A549 (cell line): ENCODE measurements at regions not wholly inside any gene's neighbourhood (a gene's known extent, or its start where the extent isn't known, plus 50 kb on each side); places are given as distances from the start of the nearest gene placed in this dataset.

Experiments
- ATAC-seq, 2 experiments: fragments of 200-7000 bp in 1 of 2; fragments of >200 bp in 1 of 2; cut with Nextera tagmentation in 1 of 2; cut with Tn5 transposase in 1 of 2; 3 replicates each; pipeline versions ENCODE4 v1.8.0 to v1.9.1; 2018 to 2020; ENCODE audit warnings: mild to moderate bottlenecking in 1 of 2, moderate library complexity in 1 of 2
- CTCF ChIA-PET: fragments of 300-600 bp; sonication (Branson Sonifier 250); formaldehyde crosslinking; extraction: SDS; loops from one replicate; lab custom pipeline; 2021; ENCODE audit warnings: antibody characterized with exemption, inconsistent platforms; lab: Yijun Ruan, JAX
- POLR2A ChIA-PET: fragments of 350-600 bp; formaldehyde crosslinking; extraction: SDS; loops from one replicate; lab custom pipeline; 2021; ENCODE audit warnings: antibody characterized with exemption, inconsistent platforms; lab: Yijun Ruan, JAX
- DNase-seq, 2 experiments: peaks; one replicate each; pipeline versions ENCODE4 v3.0.0 to v3.0.0-alpha.2; 2011 to 2016; ENCODE audit warnings: low read depth in 1 of 2, low spot score in 1 of 2
- FAIRE-seq: peaks from 2 replicates; lab custom pipeline; 2011; peaks lifted over from hg19 to GRCh38; lab: Jason Lieb, UNC
- H3K27ac ChIP-seq, 2 experiments: fragments of >200 bp; sonication (Bioruptor Twin); formaldehyde crosslinking; 3 replicates each; pipeline ENCODE4 v1.5.1; 2016 to 2017
- H3K4me1 ChIP-seq: fragments of >200 bp; sonication (Bioruptor Twin); formaldehyde crosslinking; 3 replicates; pipeline ENCODE4 v1.6.1; 2016
- H3K4me2 ChIP-seq: fragments of >200 bp; sonication (Bioruptor Twin); formaldehyde crosslinking; 3 replicates; pipeline ENCODE4 v1.6.1; 2016
- H3K4me3 ChIP-seq: fragments of >200 bp; sonication (Bioruptor Twin); formaldehyde crosslinking; 3 replicates; pipeline ENCODE4 v1.5.1; 2016
- H3K9me3 ChIP-seq: fragments of >200 bp; sonication (Bioruptor Twin); formaldehyde crosslinking; 3 replicates; pipeline ENCODE4 v1.6.1; 2016
- ATOH8 ChIP-seq: fragments of 250-450 bp; sonication (Bioruptor Pico); IDR thresholded peaks from 2 replicates; pipeline ENCODE4 v1.5.0; 2020; ENCODE audit warnings: low read depth, mild to moderate bottlenecking, moderate library complexity
- BCL3 ChIP-seq: fragments of >200 bp; sonication (Bioruptor Twin); formaldehyde crosslinking; IDR thresholded peaks from 3 replicates; pipeline ENCODE4 v1.6.1; 2016
- CEBPB ChIP-seq, 2 experiments: fragments of >200 bp in 1 of 2; sonication (Bioruptor Twin) in 1 of 2; formaldehyde crosslinking in 1 of 2; IDR thresholded peaks; 2 replicates each; pipeline ENCODE4 v1.6.1; 2012 to 2016
- EHF ChIP-seq: fragments of 250-450 bp; sonication (Bioruptor Pico); IDR thresholded peaks from 2 replicates; pipeline ENCODE4 v1.5.0; 2020; ENCODE audit warnings: mild to moderate bottlenecking
- EHMT2 ChIP-seq: fragments of 200-600 bp; sonication (generic); IDR thresholded peaks from 2 replicates; pipeline ENCODE4 v1.6.1; 2016; ENCODE audit warnings: antibody characterized with exemption, low read depth, mild to moderate bottlenecking, moderate library complexity
- ELK1 ChIP-seq: fragments of 150-350 bp; IDR thresholded peaks from 2 replicates; pipeline ENCODE4 v1.6.1; 2014; ENCODE audit warnings: low read depth, mild to moderate bottlenecking, low read length
- ESRRA ChIP-seq: fragments of 150-350 bp; IDR thresholded peaks from 2 replicates; pipeline ENCODE4 v1.6.1; 2014; ENCODE audit warnings: mild to moderate bottlenecking, low read length, borderline replicate concordance
- FOSB ChIP-seq: fragments of 250-450 bp; sonication (Bioruptor Pico); IDR thresholded peaks from 2 replicates; pipeline ENCODE4 v1.5.0; 2020; ENCODE audit warnings: mild to moderate bottlenecking, moderate library complexity
- FOSL2 ChIP-seq, 2 experiments: fragments of 450-650 bp in 1 of 2; fragments of >200 bp in 1 of 2; sonication (Bioruptor Twin) in 1 of 2; formaldehyde crosslinking; IDR thresholded peaks; 2 replicates each; pipeline versions ENCODE4 v1.5.0 to v1.6.1; 2016 to 2020; ENCODE audit warnings: mild to moderate bottlenecking in 1 of 2, moderate library complexity in 1 of 2
- HES2 ChIP-seq: fragments of >200 bp; sonication (Bioruptor Twin); formaldehyde crosslinking; IDR thresholded peaks from 2 replicates; pipeline ENCODE4 v1.6.1; 2016
- JUNB ChIP-seq: fragments of >200 bp; sonication (Bioruptor Twin); formaldehyde crosslinking; IDR thresholded peaks from 2 replicates; pipeline ENCODE4 v1.6.1; 2016
- MAFK ChIP-seq: fragments of 450-650 bp; IDR thresholded peaks from 2 replicates; pipeline ENCODE4 v1.6.1; 2014; ENCODE audit not compliant: partially characterized antibody
- NFE2L2 ChIP-seq: fragments of 150-350 bp; conservative IDR thresholded peaks from 2 replicates; pipeline ENCODE4 v1.6.1; 2014; ENCODE audit warnings: low read length
- POLR2AphosphoS2 ChIP-seq: conservative IDR thresholded peaks from 2 replicates; pipeline ENCODE4 v1.6.1; 2012; ENCODE audit warnings: low read length, improper control_type of control experiment, inconsistent platforms
- RAD21 ChIP-seq, 2 experiments: fragments of >200 bp in 1 of 2; sonication (Bioruptor Twin) in 1 of 2; formaldehyde crosslinking in 1 of 2; IDR thresholded peaks in 1 of 2; conservative IDR thresholded peaks in 1 of 2; 2 replicates in 1 of 2; 3 replicates in 1 of 2; pipeline ENCODE4 v1.6.1; 2012 to 2018; ENCODE audit warnings: inconsistent platforms in 1 of 2
- RARB ChIP-seq: fragments of 250-450 bp; sonication (Bioruptor Pico); IDR thresholded peaks from 2 replicates; pipeline ENCODE4 v1.8.0; 2021; ENCODE audit warnings: mild to moderate bottlenecking, moderate library complexity
- RCOR1 ChIP-seq: fragments of 150-350 bp; IDR thresholded peaks from 2 replicates; pipeline ENCODE4 v1.6.1; 2014; ENCODE audit warnings: antibody characterized with exemption, low read length, low read depth
- REST ChIP-seq: fragments of 200-600 bp; sonication (generic); IDR thresholded peaks from 2 replicates; pipeline ENCODE4 v1.6.1; 2016; ENCODE audit warnings: antibody characterized with exemption, mild to moderate bottlenecking, moderate library complexity
- ZFP36 ChIP-seq: fragments of 450-650 bp; IDR thresholded peaks from 2 replicates; pipeline ENCODE4 v1.6.1; 2014; ENCODE audit warnings: borderline replicate concordance; ENCODE audit not compliant: partially characterized antibody
- WGBS: methylation state at CpG from one replicate; pipeline ENCODE4 v1.1.6; 2017; ENCODE audit errors: missing lambda C conversion rate; 5-methylcytosine and 5-hydroxymethylcytosine counted together

GRCh38 chr18:5759194-5759593 lies 136.1 kb downstream of the TMEM200C start:
- H3K9me3 ChIP-seq: no peaks in the 10 kb centered on the region
- POLR2A ChIA-PET: no interaction called here
- no peak for ATAC-seq
- DNase-seq: no peak
- no peak for FAIRE-seq
- CTCF ChIA-PET: no interaction called here
- no peak overlapping the region for H3K27ac ChIP-seq
- 4% methylated on average over 4 of the region's 4 CpGs for WGBS
- no peak overlapping the region for H3K4me3 ChIP-seq
- no peak overlapping the region for H3K4me2 ChIP-seq
- TF ChIP-seq JUNB (no peak), POLR2AphosphoS2 (no peak), ATOH8 (no peak), MAFK (no peak), FOSB (CRISPR knock-in tag) (no peak), RAD21 (conservative IDR thresholded peaks at IDR 0.05 in 1 of 2, IDR thresholded peaks at IDR 0.05 in 1 of 2) (no peak), REST (no peak), RCOR1 (no peak), ELK1 (no peak), CEBPB (IDR thresholded peaks at IDR 0.05) (no peak), NFE2L2 (no peak)
- no peaks in the 10 kb centered on the region for H3K4me1 ChIP-seq

- H3K4me1 ChIP-seq: no peaks in the 10 kb centered on the region
- FAIRE-seq (no peak), DNase-seq (no peak), ATAC-seq (no peak)
- no peaks in the 10 kb centered on the region for H3K9me3 ChIP-seq
- ChIA-PET POLR2A (no interaction called here), CTCF (interaction anchor here (0.7 kb wide), 1 partner anchor 16 kb away, joined by 3 read pairs; no protein-coding TSS in a partner anchor)
- no peak overlapping the region for H3K4me3 ChIP-seq
- H3K4me2 ChIP-seq: no peak overlapping the region
- WGBS: 32% methylated on average over 6 of the region's 6 CpGs
- TF ChIP-seq POLR2AphosphoS2: no peak
- no peak for TF ChIP-seq HES2
- no peak for TF ChIP-seq RCOR1
- TF ChIP-seq RARB: no peak
- TF ChIP-seq EHMT2: no peak
- no peak for TF ChIP-seq ESRRA
- H3K27ac ChIP-seq: no peak overlapping the region
Measured at GRCh38 chr18:5756823-5757222, 138.5 kb downstream of the TMEM200C start.

- ChIA-PET POLR2A (no interaction called here), CTCF (no interaction called here)
- H3K9me3 ChIP-seq: no peaks in the 10 kb centered on the region
- H3K27ac ChIP-seq: no peak overlapping the region
- 0% methylated on average over 1 of the region's 1 CpG for WGBS
- FAIRE-seq (no peak), DNase-seq (no peak), ATAC-seq (no peak)
- TF ChIP-seq EHF (CRISPR knock-in tag): no peak
- TF ChIP-seq BCL3: no peak
- TF ChIP-seq FOSL2 (IDR thresholded peaks at IDR 0.05): no peak
- no peak for TF ChIP-seq FOSL2 (CRISPR knock-in tag; IDR thresholded peaks at IDR 0.05)
- TF ChIP-seq ZFP36: no peak
- no peak overlapping the region for H3K4me3 ChIP-seq
- no peaks in the 10 kb centered on the region for H3K4me1 ChIP-seq
- no peak overlapping the region for H3K4me2 ChIP-seq
Measured at GRCh38 chr18:5747678-5748077, 147.6 kb downstream of the TMEM200C start.
